Endothelial cell of umbilical vein (primary cell): ENCODE measurements at regions not wholly inside any gene's neighbourhood (a gene's known extent, or its start where the extent isn't known, plus 50 kb on each side); places are given as distances from the start of the nearest gene placed in this dataset.

Source experiments
- CTCF ChIP-seq, 2 donors: IDR thresholded peaks; 1 replicate in 1 of 2; 2 replicates in 1 of 2; pipeline ENCODE4 v1.5.1; 2011; ENCODE audit warnings: low read length in 2 of 2, mild to moderate bottlenecking in 2 of 2, moderate library complexity in 2 of 2, control low read depth in 1 of 2, inconsistent platforms in 1 of 2, low read depth in 1 of 2; ENCODE audit not compliant: insufficient read depth in 1 of 2; ENCODE audit errors: extremely low read depth in 1 of 2
- EZH2 ChIP-seq: IDR thresholded peaks from 2 replicates; pipeline ENCODE4 v1.6.1; 2012; ENCODE audit warnings: borderline replicate concordance, low read depth, mild to moderate bottlenecking, moderate library complexity, low read length, inconsistent platforms; ENCODE audit not compliant: severe bottlenecking
- GATA2 ChIP-seq: IDR thresholded peaks from 2 replicates; pipeline ENCODE4 v1.7.0; 2011; ENCODE audit warnings: low read depth, mild to moderate bottlenecking, moderate library complexity, mixed read lengths, low read length; ENCODE audit not compliant: insufficient read length, insufficient read depth
- JUN ChIP-seq: IDR thresholded peaks from 2 replicates; pipeline ENCODE4 v1.6.1; 2011; ENCODE audit warnings: borderline replicate concordance, low read depth; ENCODE audit not compliant: insufficient read length, insufficient read depth
- MAX ChIP-seq: IDR thresholded peaks from 2 replicates; pipeline ENCODE4 v1.6.1; 2011; ENCODE audit not compliant: insufficient read depth, insufficient read length
- POLR2A ChIP-seq: IDR thresholded peaks from 2 replicates; pipeline ENCODE4 v1.6.1; 2012; ENCODE audit warnings: low read depth, mild to moderate bottlenecking, control low read depth, low read length
- POLR2AphosphoS5 ChIP-seq: IDR thresholded peaks from 2 replicates; pipeline ENCODE4 v1.6.1; 2012; ENCODE audit warnings: low read depth, mild to moderate bottlenecking, control low read depth, low read length, moderate library complexity; ENCODE audit not compliant: insufficient read depth

- TF ChIP-seq CTCF (IDR thresholded peaks at IDR 0.05; ENCODE audit: extremely low read depth in 1 of 2, insufficient read depth in 1 of 2, low read depth in 1 of 2, low read length in 2 of 2) (no peak), POLR2A (no peak), EZH2 (no peak), POLR2AphosphoS5 (no peak), JUN (no peak), MAX (no peak), GATA2 (no peak)
Observed at GRCh38 chr10:2205406-2205805, 468.1 kb upstream of the ADARB2 start.
